GM12872 (cell line): ENCODE measurements at regions not wholly inside any gene's neighbourhood (a gene's known extent, or its start where the extent isn't known, plus 50 kb on each side); places are given as distances from the start of the nearest gene placed in this dataset.

Experiments used
- CTCF ChIP-seq: IDR thresholded peaks from 3 replicates; pipeline ENCODE4 v1.5.1; 2011; ENCODE audit warnings: low read depth, mild to moderate bottlenecking, low read length, moderate library complexity; ENCODE audit not compliant: insufficient read depth

DNA sequence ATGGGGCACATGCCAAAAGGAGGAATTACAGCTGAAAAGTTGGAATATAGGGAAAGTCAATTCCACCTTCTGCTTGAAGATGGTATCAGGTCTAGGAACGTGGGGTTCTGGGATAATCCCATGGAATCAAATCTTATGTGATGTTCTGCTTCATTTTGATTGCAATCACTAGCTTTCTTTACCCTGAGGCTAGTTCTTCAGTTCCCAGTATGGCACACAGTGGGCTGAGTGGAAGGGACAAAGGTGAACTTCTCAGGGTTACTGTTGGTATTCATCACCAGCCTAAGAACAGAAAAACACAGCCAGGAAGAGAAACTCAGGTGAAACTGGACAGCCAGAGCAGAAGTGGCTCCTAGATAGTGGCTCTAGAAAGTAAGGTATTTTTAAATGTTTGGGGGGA lies 117.8 kb downstream of the TNFSF18 start:
- no peak for TF ChIP-seq CTCF

- no peak for TF ChIP-seq CTCF
These were observed 116.4 kb downstream of the TNFSF18 start for GRCh38 chr1:172934417-172934762.

- TF ChIP-seq CTCF: no peak
These were observed 115.6 kb downstream of the TNFSF18 start for GRCh38 chr1:172935062-172935592.

DNA sequence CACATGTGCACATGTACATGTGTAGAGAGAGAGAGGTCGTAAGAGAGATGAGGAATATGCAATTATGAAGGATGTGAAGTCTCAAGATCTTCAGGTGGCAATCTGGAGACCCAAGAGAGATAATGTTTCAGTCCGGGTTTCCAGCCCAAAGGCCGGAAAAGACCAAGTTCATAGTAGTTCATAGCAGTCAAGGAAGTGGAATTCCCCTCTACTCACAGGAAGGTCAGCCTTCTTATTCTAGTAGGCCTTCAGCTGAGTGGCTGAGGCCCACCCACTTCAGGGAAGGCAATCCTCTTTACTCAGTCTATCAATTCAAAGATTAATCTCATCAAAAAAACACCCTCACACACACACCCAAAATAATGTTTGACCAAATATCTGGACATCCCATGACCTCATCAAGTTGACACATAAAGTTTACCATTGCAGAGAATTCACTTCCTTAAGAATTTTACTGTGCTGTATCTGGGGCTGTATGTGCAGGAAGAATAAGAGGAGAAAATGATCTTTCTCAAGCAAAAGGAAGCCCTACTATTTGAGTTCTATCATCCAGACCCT lies 114.6 kb downstream of the TNFSF18 start:
- no peak for TF ChIP-seq CTCF

- TF ChIP-seq CTCF: no peak
These were observed 112.1 kb downstream of the TNFSF18 start for GRCh38 chr1:172938681-172939080.

DNA sequence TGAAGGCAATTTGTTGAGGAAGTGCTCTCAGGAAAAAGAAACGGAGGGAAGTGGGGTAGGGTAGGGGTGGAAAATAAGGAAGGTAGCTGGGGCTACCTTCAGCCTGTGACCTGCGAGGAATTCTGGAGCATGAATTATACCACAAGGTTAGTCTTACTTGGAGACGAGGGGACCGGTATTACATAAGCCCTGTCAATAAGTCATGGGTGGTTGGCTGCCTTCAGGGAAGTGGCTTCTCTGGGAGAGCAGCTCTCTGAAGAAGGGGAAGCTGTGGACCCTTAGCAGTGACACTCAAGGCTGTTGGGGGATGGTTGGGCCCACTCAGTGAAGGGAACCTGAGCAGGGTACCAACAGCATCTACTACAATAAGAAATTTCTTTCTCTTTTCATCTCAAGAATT lies 111.3 kb downstream of the TNFSF18 start:
- TF ChIP-seq CTCF: no peak

DNA sequence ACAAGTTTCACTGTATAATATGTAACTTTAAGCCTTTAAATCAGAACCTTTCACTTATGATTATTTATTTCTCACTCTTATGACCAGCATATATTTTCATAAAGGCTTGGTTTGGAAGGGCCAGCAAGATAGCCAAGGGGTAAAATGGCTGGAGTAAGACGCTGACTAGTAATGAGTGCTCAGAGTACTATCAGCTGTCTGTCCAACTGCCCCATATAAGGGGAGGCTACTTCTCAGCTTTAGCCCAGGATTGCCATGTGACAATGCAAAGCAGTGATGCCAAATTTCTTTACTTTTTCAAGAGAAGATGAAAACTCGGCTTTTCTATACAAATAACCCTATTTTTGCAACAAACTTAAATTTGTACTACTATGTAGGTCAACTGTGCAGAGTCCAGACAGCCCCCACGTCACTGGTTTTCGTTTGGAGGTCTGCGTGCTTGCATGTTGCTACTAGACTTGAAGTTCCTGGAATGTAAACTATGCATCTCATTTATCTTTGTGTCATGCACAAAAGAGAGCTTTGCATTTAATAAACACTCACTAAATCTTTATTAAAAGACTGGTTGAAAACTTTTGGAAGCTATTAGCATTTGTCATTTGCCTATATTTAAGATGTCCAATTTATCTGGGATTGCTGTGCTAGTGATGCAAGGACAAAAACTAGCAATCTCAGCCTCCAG lies 110.4 kb downstream of the TNFSF18 start:
- no peak for TF ChIP-seq CTCF
